HEK293 (cell line): ENCODE measurements at regions not wholly inside any gene's neighbourhood (a gene's known extent, or its start where the extent isn't known, plus 50 kb on each side); places are given as distances from the start of the nearest gene placed in this dataset.

Experiments used
- CTCF ChIP-seq: fragments of 450-650 bp; formaldehyde crosslinking; IDR thresholded peaks from 2 replicates; pipeline ENCODE4 v1.5.1; 2016; ENCODE audit warnings: missing biosample characterization, missing genetic modification characterization
- KLF1 ChIP-seq: fragments of 450-650 bp; formaldehyde crosslinking; IDR thresholded peaks from 2 replicates; pipeline ENCODE4 v1.5.1; 2016; ENCODE audit warnings: missing biosample characterization, missing genetic modification characterization
- MEIS1 ChIP-seq: sonication (generic); formaldehyde crosslinking; IDR thresholded peaks from 2 replicates; pipeline ENCODE4 v1.8.1; 2022; ENCODE audit warnings: missing genetic modification reagents, mild to moderate bottlenecking, borderline replicate concordance
- SCRT1 ChIP-seq: fragments of 450-650 bp; formaldehyde crosslinking; IDR thresholded peaks from 2 replicates; pipeline ENCODE4 v1.5.1; 2016; ENCODE audit warnings: missing biosample characterization, missing genetic modification characterization, borderline replicate concordance
- ZNF10 ChIP-seq: fragments of 450-650 bp; formaldehyde crosslinking; IDR thresholded peaks from 2 replicates; pipeline ENCODE4 v1.5.1; 2017; ENCODE audit warnings: missing biosample characterization, missing genetic modification characterization
- ZNF311 ChIP-seq: fragments of 450-650 bp; formaldehyde crosslinking; IDR thresholded peaks from 2 replicates; pipeline ENCODE4 v1.5.1; 2017; ENCODE audit warnings: missing biosample characterization, missing genetic modification characterization, borderline replicate concordance
- ZNF580 ChIP-seq: fragments of 450-650 bp; formaldehyde crosslinking; IDR thresholded peaks from 2 replicates; pipeline ENCODE4 v1.5.1; 2016; ENCODE audit warnings: missing biosample characterization, missing genetic modification characterization

GRCh38 chr12:89216211-89216952 is 135.9 kb downstream of the DUSP6 start:
- no peak for TF ChIP-seq SCRT1 (tag by site-specific recombination)
- no peak for TF ChIP-seq CTCF (tag by site-specific recombination)
- TF ChIP-seq ZNF10: no peak
- no peak for TF ChIP-seq MEIS1 (CRISPR knock-in tag)
- TF ChIP-seq ZNF580 (tag by site-specific recombination): no peak
- no peak for TF ChIP-seq ZNF311 (tag by site-specific recombination)
- no peak for TF ChIP-seq KLF1 (tag by site-specific recombination)
